ENCODE measurements at regions not wholly inside any gene's neighbourhood (a gene's known extent, or its start where the extent isn't known, plus 50 kb on each side); places are given as distances from the start of the nearest gene placed in this dataset.

DNA sequence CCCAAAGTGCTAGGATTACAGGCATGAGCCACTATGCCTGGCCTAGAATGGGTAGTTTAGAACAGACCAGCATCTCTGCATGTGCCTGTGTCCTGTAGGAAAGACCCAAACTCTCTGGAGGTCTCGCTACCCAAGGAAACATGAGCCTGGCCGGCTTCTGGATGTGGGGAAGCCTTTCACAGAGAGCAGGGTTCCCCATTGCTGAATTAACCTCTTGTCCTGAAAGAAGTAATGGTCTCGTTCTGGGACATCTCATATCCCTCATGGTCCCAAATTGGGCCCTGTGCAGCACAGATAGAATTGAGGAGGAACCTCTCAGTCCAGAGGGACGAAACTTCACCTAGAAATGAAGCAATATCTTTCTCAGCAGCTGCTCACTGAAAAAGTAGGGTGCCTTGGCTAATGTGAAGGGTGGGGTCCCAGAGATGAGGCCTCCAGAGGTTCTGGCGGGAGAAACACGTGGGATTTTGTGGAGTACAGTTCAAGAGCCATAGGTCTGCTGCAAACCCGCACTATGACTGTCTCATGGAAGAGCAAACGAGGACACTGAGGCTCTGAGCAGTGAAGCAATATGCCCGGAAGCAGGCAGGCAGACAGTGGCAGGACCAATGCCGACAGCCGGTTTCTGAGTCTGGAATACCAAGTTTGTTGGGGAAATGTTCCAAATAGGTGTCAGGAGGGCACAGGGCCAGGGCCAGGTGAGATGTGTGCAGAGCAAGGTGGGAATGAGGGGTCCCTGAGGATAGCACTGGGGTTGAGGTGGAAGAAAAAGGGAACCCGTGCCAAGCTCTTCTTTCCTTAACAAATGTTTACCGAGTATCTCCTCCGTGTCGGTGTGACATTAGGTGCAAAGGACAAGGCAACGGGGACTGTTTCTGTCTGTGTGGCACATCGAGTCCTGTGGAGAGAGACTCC is 121.0 kb upstream of the TWIST2 start:
- no peak for DNase-seq

DNA sequence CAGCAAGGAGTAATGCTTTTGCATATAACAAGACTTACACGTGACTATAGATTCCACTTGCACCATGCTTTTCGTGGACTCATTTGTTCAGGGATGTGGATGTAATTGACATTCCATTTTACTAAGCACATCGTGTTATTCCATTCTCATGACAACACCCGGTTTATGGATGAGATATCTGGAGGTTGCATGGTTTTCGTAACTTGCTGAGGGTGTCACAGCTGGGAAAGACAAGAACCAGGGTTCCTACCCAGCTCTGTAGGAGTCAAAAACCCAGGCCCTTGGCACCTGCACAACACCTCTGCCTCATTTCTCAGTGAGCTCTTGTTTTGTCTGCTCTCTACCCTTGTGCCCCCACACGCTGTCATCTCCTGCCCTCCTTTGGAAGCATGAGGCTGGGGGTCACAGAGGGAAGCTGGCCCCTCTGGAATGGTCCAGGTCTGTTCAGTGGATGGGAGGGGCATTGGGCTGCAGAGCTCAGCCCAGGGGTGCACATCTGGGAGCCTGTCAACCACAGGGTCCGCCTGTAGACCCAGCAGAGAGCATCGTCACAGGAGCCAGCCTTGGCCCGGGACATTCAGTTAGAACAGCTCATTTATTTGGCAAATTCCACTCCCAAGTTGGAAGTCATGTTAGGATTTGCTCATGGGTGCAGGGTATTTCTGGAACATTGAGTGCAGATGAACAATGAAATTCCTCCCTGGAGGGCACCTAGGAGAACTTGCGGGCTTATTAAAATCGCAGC is 120.1 kb upstream of the TWIST2 start:
- peak in 1 of 14 donors; percentile 30 for DNase-seq

GRCh38 chr2:238728330-238729260 is 119.3 kb upstream of the TWIST2 start:
- no peak for DNase-seq

DNA sequence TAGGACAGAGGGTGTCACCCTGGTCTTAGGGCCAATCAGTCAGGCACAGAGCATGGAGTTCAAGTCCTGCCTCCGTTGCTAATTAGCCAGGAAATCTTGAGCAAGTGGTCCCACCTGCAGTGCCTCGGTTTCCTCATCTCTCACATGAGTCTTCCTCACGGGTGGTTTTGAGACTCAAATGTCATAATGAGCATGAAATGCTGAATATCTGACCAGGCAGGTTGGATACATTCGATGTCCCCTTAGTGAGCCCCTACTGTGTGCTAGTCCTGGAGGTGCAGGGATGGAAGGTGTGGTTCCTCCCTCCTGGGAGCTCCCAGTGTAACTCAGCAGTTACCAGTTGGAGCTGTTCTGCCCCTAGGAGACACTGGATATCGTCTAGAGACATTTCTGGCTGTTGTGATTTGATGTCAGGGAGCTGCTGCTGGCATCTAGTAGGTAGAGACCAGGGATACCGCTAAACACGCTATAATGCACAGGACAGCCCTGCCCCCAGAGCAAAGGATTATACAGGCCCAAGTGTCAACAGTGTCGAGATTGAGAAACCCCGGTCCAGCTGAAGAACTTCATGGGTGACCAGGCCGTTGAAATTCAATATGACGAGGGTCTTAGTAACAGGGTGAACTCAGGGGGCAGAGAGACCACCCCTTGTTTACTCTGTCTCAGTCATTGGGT is 118.5 kb upstream of the TWIST2 start:
- no peak for DNase-seq

GRCh38 chr2:238730001-238730669 is 117.8 kb upstream of the TWIST2 start:
- no peak for DNase-seq

- DNase-seq: no peak
Observed at GRCh38 chr2:238730881-238731280, 117.0 kb upstream of the TWIST2 start.

GRCh38 chr2:238731961-238732360 is 115.9 kb upstream of the TWIST2 start:
- no peak for DNase-seq

DNA sequence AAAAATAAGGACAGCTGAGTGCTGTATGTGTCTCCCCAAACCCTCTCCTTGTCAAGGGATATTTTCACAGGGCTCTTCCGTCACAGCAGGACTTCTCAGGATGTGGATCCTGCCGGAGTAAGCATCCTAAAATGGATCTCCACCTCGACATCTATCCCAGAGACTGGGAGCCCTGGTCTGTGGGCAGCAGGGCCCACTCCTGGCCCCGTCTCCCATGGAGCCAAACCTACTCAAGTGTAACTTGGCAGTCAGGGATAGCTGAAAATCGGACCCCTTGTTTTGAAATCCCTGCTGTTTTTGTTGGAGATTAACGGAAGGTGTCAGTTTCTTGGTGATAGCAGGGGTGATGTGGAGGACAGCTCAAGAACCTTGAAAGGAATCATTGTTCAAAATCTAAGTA is 109.0 kb upstream of the TWIST2 start:
- DNase-seq: no peak

GRCh38 chr2:238739668-238740067 is 108.2 kb upstream of the TWIST2 start:
- DNase-seq: no peak

- DNase-seq: no peak
Observed at GRCh38 chr2:238741277-238741676, 106.6 kb upstream of the TWIST2 start.

DNA sequence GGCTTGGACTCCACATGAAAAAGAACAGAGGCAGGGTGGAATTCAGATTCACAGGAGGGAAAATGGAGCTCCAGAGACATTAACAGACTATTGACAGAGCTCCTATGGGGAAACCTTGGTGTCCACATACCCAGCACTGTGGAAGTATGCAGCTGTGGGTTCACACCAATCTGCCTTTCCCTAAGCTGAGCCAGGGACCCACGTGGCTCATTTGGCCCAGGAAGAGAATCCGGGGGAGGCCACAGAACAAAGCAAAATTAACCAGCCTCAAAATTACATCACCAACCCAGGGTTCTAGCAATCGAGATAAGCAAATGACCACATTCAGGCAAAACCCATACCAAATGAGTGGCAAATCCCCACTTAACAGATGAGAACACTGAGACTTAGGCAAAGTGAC is 105.8 kb upstream of the TWIST2 start:
- no peak for DNase-seq

- DNase-seq: no peak
Observed at GRCh38 chr2:238742664-238743063, 105.2 kb upstream of the TWIST2 start.

- no peak for DNase-seq
Observed at GRCh38 chr2:238743243-238744065, 104.4 kb upstream of the TWIST2 start.

- no peak for DNase-seq
Observed at GRCh38 chr2:238744951-238745350, 102.9 kb upstream of the TWIST2 start.

GRCh38 chr2:238745997-238746396 is 101.9 kb upstream of the TWIST2 start:
- no peak for DNase-seq

- DNase-seq: no peak
Observed at GRCh38 chr2:238747114-238747513, 100.8 kb upstream of the TWIST2 start.

GRCh38 chr2:238747557-238747956 is 100.3 kb upstream of the TWIST2 start:
- DNase-seq: no peak

- no peak for DNase-seq
Observed at GRCh38 chr2:238750212-238750904, 97.5 kb upstream of the TWIST2 start.

GRCh38 chr2:238754259-238754658 is 93.6 kb upstream of the TWIST2 start:
- no peak for DNase-seq

DNA sequence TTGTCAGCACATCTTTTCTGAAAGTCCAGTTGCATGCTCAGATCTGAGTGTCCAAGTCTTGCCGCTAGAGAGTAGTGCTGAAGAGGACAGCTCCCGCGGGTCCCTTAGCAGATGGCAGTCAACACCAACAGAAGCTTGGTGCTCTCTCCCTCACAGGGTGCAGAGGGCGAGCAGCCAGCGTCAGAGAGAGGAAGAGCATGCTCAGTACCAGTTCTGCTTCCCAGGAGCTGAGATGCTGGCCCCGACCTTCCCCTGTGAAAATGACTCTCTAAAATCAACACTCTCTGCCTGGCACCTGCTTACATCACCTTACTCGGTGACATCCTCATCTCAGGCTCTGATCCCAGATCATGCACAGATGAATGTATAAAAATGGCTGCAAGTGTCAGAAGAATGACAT is 86.0 kb upstream of the TWIST2 start:
- peak in 1 of 14 donors; percentile 53 for DNase-seq
